ENCODE measurements at regions not wholly inside any gene's neighbourhood (a gene's known extent, or its start where the extent isn't known, plus 50 kb on each side); places are given as distances from the start of the nearest gene placed in this dataset.

- H3K79me1 ChIP-seq (ENCODE audit: low read depth, low read length) = no peaks in the 10 kb centered on the region
- no peak overlapping the region for H3K4me2 ChIP-seq (ENCODE audit: insufficient read depth, low read length, poor library complexity, severe bottlenecking)
- WGBS, 2 donors (ENCODE audit: extremely low coverage in 2 of 2, insufficient read length in 2 of 2, insufficient replicate concordance in 1 of 2) = no CpG with 5 or more reads among the region's 13 CpGs
- peak overlapping the region; percentile 27 for H2AK5ac ChIP-seq (ENCODE audit: low read depth, low read length)
- no peak overlapping the region for H3K9ac ChIP-seq (ENCODE audit: low read depth, low read length, poor library complexity)
- H2BK120ac ChIP-seq (ENCODE audit: low read depth, low read length) = no peak overlapping the region
- H2AFZ ChIP-seq (ENCODE audit: low read length) = no peak overlapping the region
- no peaks in the 10 kb centered on the region for H3K9me3 ChIP-seq (replicated peaks in 1 of 2; ENCODE audit: control insufficient read depth in 2 of 2, insufficient read depth in 1 of 2, low read depth in 1 of 2, low read length in 2 of 2)
- H4K91ac ChIP-seq (ENCODE audit: low read depth, low read length, poor library complexity) = no peak overlapping the region
- H3K18ac ChIP-seq (ENCODE audit: low read length) = peak overlapping the region; percentile 25
- peaks cover 0 to 16% of the 10 kb centered on the region in 2 donors for H3K4me1 ChIP-seq (ENCODE audit: control insufficient read depth in 2 of 2, insufficient read depth in 1 of 2, low read depth in 1 of 2, low read length in 2 of 2)
- no peaks in the 10 kb centered on the region for H3K36me3 ChIP-seq (replicated peaks in 1 of 2; ENCODE audit: control insufficient read depth in 2 of 2, insufficient read depth in 2 of 2, low read length in 2 of 2)
- no peak overlapping the region for H2BK15ac ChIP-seq (ENCODE audit: low read length)
- DNase-seq (ENCODE audit: low spot score) = no peak
- H3K27me3 ChIP-seq (ENCODE audit: control insufficient read depth in 3 of 3, insufficient read depth in 3 of 3, low read depth in 1 of 3, low read length in 3 of 3) = peaks cover 3 to 86% (median 47%) of the 10 kb centered on the region in 3 experiments
- H3K4me3 ChIP-seq (ENCODE audit: low read length in 2 of 2) = no peak overlapping the region
- no peak overlapping the region for H3K4ac ChIP-seq (ENCODE audit: low read length)
- H3K27ac ChIP-seq (replicated peaks; ENCODE audit: low read length) = no peak overlapping the region
- H4K8ac ChIP-seq (ENCODE audit: low read depth, low read length) = no peak overlapping the region
- no peak overlapping the region for H2BK5ac ChIP-seq (ENCODE audit: low read length)
- no peak overlapping the region for H3K23ac ChIP-seq (ENCODE audit: low read depth, low read length, poor library complexity)
- H2BK12ac ChIP-seq (ENCODE audit: low read length) = no peak overlapping the region
- H3K14ac ChIP-seq (ENCODE audit: low read length) = no peak overlapping the region
Measured at GRCh38 chr2:120438301-120439066, 92.5 kb downstream of the INHBB start.

- Histone ChIP-seq H3K4me1 (ENCODE audit: control insufficient read depth in 2 of 2, insufficient read depth in 1 of 2, low read depth in 1 of 2, low read length in 2 of 2) (peaks cover 0 to 16% of the 10 kb centered on the region in 2 donors), H3K27me3 (ENCODE audit: control insufficient read depth in 3 of 3, insufficient read depth in 3 of 3, low read depth in 1 of 3, low read length in 3 of 3) (peaks cover 3 to 86% (median 52%) of the 10 kb centered on the region in 3 experiments), H3K4ac (ENCODE audit: low read length) (no peak overlapping the region)
Measured at GRCh38 chr2:120439067-120439368, 93.1 kb downstream of the INHBB start.

GRCh38 chr2:120439637-120440384 is 93.9 kb downstream of the INHBB start:
- DNase-seq (ENCODE audit: low spot score) = no peak
- no peaks in the 10 kb centered on the region for H3K79me1 ChIP-seq (ENCODE audit: low read depth, low read length)
- H3K36me3 ChIP-seq (replicated peaks in 1 of 2; ENCODE audit: control insufficient read depth in 2 of 2, insufficient read depth in 2 of 2, low read length in 2 of 2) = no peaks in the 10 kb centered on the region
- no peak overlapping the region for H3K18ac ChIP-seq (ENCODE audit: low read length)
- H2AFZ ChIP-seq (ENCODE audit: low read length) = no peak overlapping the region
- H3K14ac ChIP-seq (ENCODE audit: low read length) = no peak overlapping the region
- WGBS, 2 donors (ENCODE audit: extremely low coverage in 2 of 2, insufficient read length in 2 of 2, insufficient replicate concordance in 1 of 2) = no CpG with 5 or more reads among the region's 19 CpGs
- peak overlapping the region; percentile 45 for H2BK5ac ChIP-seq (ENCODE audit: low read length)
- H3K9ac ChIP-seq (ENCODE audit: low read depth, low read length, poor library complexity) = no peak overlapping the region
- no peak overlapping the region for H2BK12ac ChIP-seq (ENCODE audit: low read length)
- H3K4ac ChIP-seq (ENCODE audit: low read length) = no peak overlapping the region
- no peak overlapping the region for H3K27ac ChIP-seq (replicated peaks; ENCODE audit: low read length)
- peaks cover 3 to 86% (median 59%) of the 10 kb centered on the region in 3 experiments for H3K27me3 ChIP-seq (ENCODE audit: control insufficient read depth in 3 of 3, insufficient read depth in 3 of 3, low read depth in 1 of 3, low read length in 3 of 3)
- no peak overlapping the region for H4K8ac ChIP-seq (ENCODE audit: low read depth, low read length)
- no peak overlapping the region for H3K4me3 ChIP-seq (ENCODE audit: low read length in 2 of 2)
- no peaks in the 10 kb centered on the region for H3K9me3 ChIP-seq (replicated peaks in 1 of 2; ENCODE audit: control insufficient read depth in 2 of 2, insufficient read depth in 1 of 2, low read depth in 1 of 2, low read length in 2 of 2)
- H3K4me2 ChIP-seq (ENCODE audit: insufficient read depth, low read length, poor library complexity, severe bottlenecking) = no peak overlapping the region
- H2BK120ac ChIP-seq (ENCODE audit: low read depth, low read length) = no peak overlapping the region
- no peak overlapping the region for H2AK5ac ChIP-seq (ENCODE audit: low read depth, low read length)
- no peak overlapping the region for H4K91ac ChIP-seq (ENCODE audit: low read depth, low read length, poor library complexity)
- H3K4me1 ChIP-seq (ENCODE audit: control insufficient read depth in 2 of 2, insufficient read depth in 1 of 2, low read depth in 1 of 2, low read length in 2 of 2) = peaks cover 0 to 16% of the 10 kb centered on the region in 2 donors
- no peak overlapping the region for H3K23ac ChIP-seq (ENCODE audit: low read depth, low read length, poor library complexity)
- H2BK15ac ChIP-seq (ENCODE audit: low read length) = peak overlapping the region; percentile 76

More at GRCh38 chr2:120439067-120439368, 93.1 kb downstream of the INHBB start:
- H2BK12ac ChIP-seq (ENCODE audit: low read length) = no peak overlapping the region
- H3K79me1 ChIP-seq (ENCODE audit: low read depth, low read length) = no peaks in the 10 kb centered on the region
- no peak overlapping the region for H3K18ac ChIP-seq (ENCODE audit: low read length)
- no peak overlapping the region for H3K4me2 ChIP-seq (ENCODE audit: insufficient read depth, low read length, poor library complexity, severe bottlenecking)
- no peak for DNase-seq (ENCODE audit: low spot score)
- H3K36me3 ChIP-seq (replicated peaks in 1 of 2; ENCODE audit: control insufficient read depth in 2 of 2, insufficient read depth in 2 of 2, low read length in 2 of 2) = no peaks in the 10 kb centered on the region
- no peak overlapping the region for H4K91ac ChIP-seq (ENCODE audit: low read depth, low read length, poor library complexity)
- H3K4me3 ChIP-seq (ENCODE audit: low read length in 2 of 2) = no peak overlapping the region
- H3K9me3 ChIP-seq (replicated peaks in 1 of 2; ENCODE audit: control insufficient read depth in 2 of 2, insufficient read depth in 1 of 2, low read depth in 1 of 2, low read length in 2 of 2) = no peaks in the 10 kb centered on the region
- H2BK15ac ChIP-seq (ENCODE audit: low read length) = no peak overlapping the region
- no peak overlapping the region for H3K27ac ChIP-seq (replicated peaks; ENCODE audit: low read length)
- H4K8ac ChIP-seq (ENCODE audit: low read depth, low read length) = no peak overlapping the region
- H3K14ac ChIP-seq (ENCODE audit: low read length) = no peak overlapping the region
- H2BK5ac ChIP-seq (ENCODE audit: low read length) = no peak overlapping the region
- no peak overlapping the region for H2AK5ac ChIP-seq (ENCODE audit: low read depth, low read length)
- H2AFZ ChIP-seq (ENCODE audit: low read length) = no peak overlapping the region
- no peak overlapping the region for H2BK120ac ChIP-seq (ENCODE audit: low read depth, low read length)
- no peak overlapping the region for H3K23ac ChIP-seq (ENCODE audit: low read depth, low read length, poor library complexity)
- no peak overlapping the region for H3K9ac ChIP-seq (ENCODE audit: low read depth, low read length, poor library complexity)

GRCh38 chr2:120440521-120441350 is 94.8 kb downstream of the INHBB start:
- H3K27me3 ChIP-seq (ENCODE audit: control insufficient read depth in 3 of 3, insufficient read depth in 3 of 3, low read depth in 1 of 3, low read length in 3 of 3) = peaks cover 3 to 84% (median 60%) of the 10 kb centered on the region in 3 experiments
- no peak overlapping the region for H2AFZ ChIP-seq (ENCODE audit: low read length)
- no peak overlapping the region for H3K18ac ChIP-seq (ENCODE audit: low read length)

More at GRCh38 chr2:120440521-120441350, 94.8 kb downstream of the INHBB start:
- Histone ChIP-seq H3K79me1 (ENCODE audit: low read depth, low read length) (no peaks in the 10 kb centered on the region), H3K9ac (ENCODE audit: low read depth, low read length, poor library complexity) (no peak overlapping the region), H2BK12ac (ENCODE audit: low read length) (no peak overlapping the region), H4K8ac (ENCODE audit: low read depth, low read length) (no peak overlapping the region), H2AK5ac (ENCODE audit: low read depth, low read length) (no peak overlapping the region), H3K4me2 (ENCODE audit: insufficient read depth, low read length, poor library complexity, severe bottlenecking) (no peak overlapping the region), H3K27ac (replicated peaks; ENCODE audit: low read length) (no peak overlapping the region), H3K4me1 (ENCODE audit: control insufficient read depth in 2 of 2, insufficient read depth in 1 of 2, low read depth in 1 of 2, low read length in 2 of 2) (peaks cover 0 to 16% of the 10 kb centered on the region in 2 donors), H4K91ac (ENCODE audit: low read depth, low read length, poor library complexity) (no peak overlapping the region), H2BK120ac (ENCODE audit: low read depth, low read length) (no peak overlapping the region), H3K36me3 (replicated peaks in 1 of 2; ENCODE audit: control insufficient read depth in 2 of 2, insufficient read depth in 2 of 2, low read length in 2 of 2) (no peaks in the 10 kb centered on the region), H3K14ac (ENCODE audit: low read length) (no peak overlapping the region), H3K23ac (ENCODE audit: low read depth, low read length, poor library complexity) (no peak overlapping the region), H2BK5ac (ENCODE audit: low read length) (peak overlapping the region; percentile 2), H2BK15ac (ENCODE audit: low read length) (no peak overlapping the region), H3K9me3 (replicated peaks in 1 of 2; ENCODE audit: control insufficient read depth in 2 of 2, insufficient read depth in 1 of 2, low read depth in 1 of 2, low read length in 2 of 2) (no peaks in the 10 kb centered on the region), H3K4ac (ENCODE audit: low read length) (no peak overlapping the region), H3K4me3 (ENCODE audit: low read length in 2 of 2) (no peak overlapping the region)
- DNase-seq (ENCODE audit: low spot score) = no peak
- WGBS, 2 donors (ENCODE audit: extremely low coverage in 2 of 2, insufficient read length in 2 of 2, insufficient replicate concordance in 1 of 2) = no CpG with 5 or more reads among the region's 17 CpGs

All from neuronal stem cell (in vitro differentiated cells).